ENCODE measurements at regions not wholly inside any gene's neighbourhood (a gene's known extent, or its start where the extent isn't known, plus 50 kb on each side); places are given as distances from the start of the nearest gene placed in this dataset.

DNA sequence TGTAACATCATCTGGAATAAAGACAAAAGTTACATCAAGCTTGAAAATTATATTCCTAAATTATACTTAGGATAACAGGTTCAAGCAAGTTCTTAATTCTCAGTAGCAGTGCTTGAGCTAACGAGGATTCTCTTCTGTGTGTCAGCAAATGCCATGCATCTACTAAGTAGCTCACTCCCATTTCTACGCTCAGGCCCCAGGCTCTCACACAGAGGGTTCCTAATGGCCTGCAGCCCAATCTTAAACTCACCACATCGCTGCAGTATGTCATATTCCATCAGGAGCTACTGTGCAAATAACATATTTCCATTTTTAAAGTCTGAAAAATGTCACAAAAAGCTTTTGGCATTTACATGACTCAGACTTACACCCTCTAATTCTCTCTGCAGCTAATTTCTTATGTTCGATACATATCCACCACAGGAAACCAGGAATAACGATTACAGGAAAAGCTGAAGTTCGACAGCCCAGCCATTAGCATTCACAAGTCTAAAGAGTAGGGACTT lies 474.8 kb downstream of the EFNA5 start:
- H3K36me3 Mint-ChIP-seq (ENCODE audit: low read depth) = no peaks in the 10 kb centered on the region
- CTCF ChIA-PET = interaction anchor here (0.7 kb wide), 1 partner anchor 385 kb away, joined by 4 read pairs; no protein-coding TSS in a partner anchor
- intact Hi-C loops (cut with micrococcal nuclease) = no loop called here
- no peak overlapping the region for H3K4me3 Mint-ChIP-seq
- DNase-seq = no peak
- no peak overlapping the region for H3K27ac Mint-ChIP-seq
- H3K4me1 Mint-ChIP-seq (ENCODE audit: low read depth) = no peaks in the 10 kb centered on the region
- H3K27me3 Mint-ChIP-seq (ENCODE audit: low read depth) = no peaks in the 10 kb centered on the region
- H3K9me3 Mint-ChIP-seq = no peaks in the 10 kb centered on the region

DNA sequence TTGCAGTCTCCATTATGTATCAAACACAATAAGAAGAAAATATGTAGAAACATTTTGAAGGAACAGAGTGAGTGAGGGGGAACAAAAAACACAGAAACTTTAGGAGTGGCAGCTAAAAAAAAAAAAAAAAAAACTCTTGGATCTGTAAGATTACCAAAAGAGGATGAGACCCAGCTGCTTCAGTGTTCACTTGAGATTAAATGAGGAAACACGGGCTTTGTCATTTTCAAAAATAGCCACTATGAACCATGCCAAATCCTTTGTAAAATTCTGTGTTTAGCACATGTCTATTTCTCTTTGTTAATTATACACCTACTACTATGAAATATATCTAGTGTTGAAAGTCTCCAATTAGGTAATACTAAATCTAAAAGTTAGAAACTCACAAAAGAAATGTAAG lies 485.9 kb downstream of the EFNA5 start:
- intact Hi-C loops (cut with micrococcal nuclease) = no loop called here
- H3K4me1 Mint-ChIP-seq (ENCODE audit: low read depth) = no peaks in the 10 kb centered on the region
- no peak for DNase-seq
- no peaks in the 10 kb centered on the region for H3K27me3 Mint-ChIP-seq (ENCODE audit: low read depth)
- H3K27ac Mint-ChIP-seq = no peak overlapping the region
- H3K4me3 Mint-ChIP-seq = no peak overlapping the region
- peaks cover 2% of the 10 kb centered on the region for H3K9me3 Mint-ChIP-seq
- CTCF ChIA-PET = no interaction called here
- H3K36me3 Mint-ChIP-seq (ENCODE audit: low read depth) = no peaks in the 10 kb centered on the region

- no peaks in the 10 kb centered on the region for H3K36me3 Mint-ChIP-seq (ENCODE audit: low read depth)
- no peak for DNase-seq
- H3K27me3 Mint-ChIP-seq (ENCODE audit: low read depth) = no peaks in the 10 kb centered on the region
- no peak overlapping the region for H3K27ac Mint-ChIP-seq
- peaks cover 2% of the 10 kb centered on the region for H3K9me3 Mint-ChIP-seq
- no peaks in the 10 kb centered on the region for H3K4me1 Mint-ChIP-seq (ENCODE audit: low read depth)
- intact Hi-C loops (cut with micrococcal nuclease) = no loop called here
- CTCF ChIA-PET = no interaction called here
- H3K4me3 Mint-ChIP-seq = no peak overlapping the region
Measured at GRCh38 chr5:107184066-107184465, 486.7 kb downstream of the EFNA5 start.

DNA sequence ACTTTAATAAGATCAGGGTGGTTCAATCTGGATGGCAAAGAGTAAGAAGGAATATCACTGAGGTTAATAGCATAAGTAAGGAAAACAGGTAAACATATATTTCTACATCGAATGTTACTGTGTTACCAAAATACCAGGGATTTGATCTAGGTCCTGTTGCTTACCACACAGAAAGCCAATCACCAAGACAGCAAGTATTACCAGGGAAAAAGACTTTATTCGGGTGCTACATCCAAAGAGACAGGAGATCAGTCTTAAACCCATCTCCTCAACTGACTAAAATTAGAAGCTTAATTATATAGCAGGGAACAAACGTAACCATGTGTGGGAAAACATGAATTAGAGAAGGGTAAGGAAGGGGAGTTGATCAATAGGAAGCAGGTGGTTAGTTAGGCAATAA lies 500.1 kb downstream of the EFNA5 start:
- DNase-seq = no peak
- Mint-ChIP-seq H3K36me3 (ENCODE audit: low read depth) (no peaks in the 10 kb centered on the region), H3K27ac (no peak overlapping the region), H3K27me3 (ENCODE audit: low read depth) (no peaks in the 10 kb centered on the region), H3K4me3 (no peak overlapping the region), H3K9me3 (peaks cover 18% of the 10 kb centered on the region), H3K4me1 (ENCODE audit: low read depth) (no peaks in the 10 kb centered on the region)
- intact Hi-C loops (cut with micrococcal nuclease) = no loop called here
- CTCF ChIA-PET = no interaction called here

- no peak for DNase-seq
- Mint-ChIP-seq H3K27ac (no peak overlapping the region), H3K4me3 (no peak overlapping the region), H3K27me3 (ENCODE audit: low read depth) (no peaks in the 10 kb centered on the region), H3K36me3 (ENCODE audit: low read depth) (no peaks in the 10 kb centered on the region), H3K9me3 (peaks cover 18% of the 10 kb centered on the region), H3K4me1 (ENCODE audit: low read depth) (no peaks in the 10 kb centered on the region)
- CTCF ChIA-PET = no interaction called here
- intact Hi-C loops (cut with micrococcal nuclease) = no loop called here
Measured at GRCh38 chr5:107169867-107170266, 500.9 kb downstream of the EFNA5 start.

DNA sequence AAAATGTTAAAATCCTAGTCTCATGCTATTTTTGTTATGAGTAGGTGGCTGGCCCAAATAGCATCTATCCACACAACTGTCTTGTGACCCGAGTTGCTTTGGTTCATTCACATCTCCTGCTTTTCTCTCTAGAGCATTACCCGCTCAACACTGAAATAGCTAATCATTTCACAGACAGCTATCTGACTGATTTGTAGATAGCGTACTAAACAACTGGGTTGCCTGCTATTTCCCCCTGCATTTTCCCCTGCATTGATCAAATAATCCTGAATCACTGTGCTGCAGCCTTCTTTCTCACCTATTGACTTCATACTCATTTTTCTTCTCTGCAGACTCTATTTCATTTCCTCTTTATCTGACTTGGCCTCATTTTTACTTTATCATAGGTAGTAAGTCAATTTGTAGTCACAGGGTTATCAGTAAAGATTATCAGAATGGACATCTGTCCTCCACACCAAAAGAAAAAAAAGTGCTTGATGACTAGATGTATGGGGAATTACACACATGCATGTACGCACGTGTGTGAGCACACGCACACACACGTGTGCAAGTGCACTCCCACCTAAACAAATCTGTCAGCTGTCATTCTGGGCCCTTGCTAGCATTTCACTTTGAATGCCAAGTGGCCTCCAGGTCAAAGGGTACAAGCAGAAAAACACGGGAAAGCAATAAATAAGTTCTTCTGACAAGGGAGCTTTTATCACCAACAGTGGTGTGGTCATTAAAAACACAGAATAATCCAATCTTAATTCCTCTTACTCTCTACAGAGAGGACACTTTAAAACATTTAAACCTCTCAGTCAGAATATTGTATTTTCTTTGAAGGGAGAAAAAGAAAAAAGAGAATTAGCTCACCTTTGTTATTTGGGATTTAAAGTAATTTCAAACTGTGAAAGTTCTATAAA lies 501.6 kb downstream of the EFNA5 start:
- CTCF ChIA-PET = no interaction called here
- no peak overlapping the region for H3K4me3 Mint-ChIP-seq
- no peaks in the 10 kb centered on the region for H3K4me1 Mint-ChIP-seq (ENCODE audit: low read depth)
- H3K27ac Mint-ChIP-seq = no peak overlapping the region
- no peak for DNase-seq
- H3K27me3 Mint-ChIP-seq (ENCODE audit: low read depth) = no peaks in the 10 kb centered on the region
- intact Hi-C loops (cut with micrococcal nuclease) = no loop called here
- H3K9me3 Mint-ChIP-seq = peaks cover 16% of the 10 kb centered on the region
- H3K36me3 Mint-ChIP-seq (ENCODE audit: low read depth) = no peaks in the 10 kb centered on the region

DNA sequence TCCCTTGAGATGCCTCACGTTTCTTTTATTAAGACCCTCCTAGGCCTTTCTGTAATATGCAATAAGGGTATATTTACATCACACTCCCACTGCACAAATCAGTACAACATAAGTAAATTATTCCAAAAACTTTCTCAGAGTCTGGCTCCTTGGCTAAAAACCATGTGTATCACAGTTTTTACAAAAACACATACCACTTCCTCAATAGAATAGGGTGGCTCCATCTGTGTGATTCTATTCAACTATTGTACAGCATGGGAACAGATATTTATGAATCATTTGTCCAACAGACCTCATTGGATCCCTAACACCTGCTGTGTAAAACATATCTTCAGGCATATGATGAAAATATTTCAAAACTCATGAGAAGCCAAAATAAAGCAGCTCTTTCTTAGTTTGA lies 502.7 kb downstream of the EFNA5 start:
- Mint-ChIP-seq H3K4me1 (ENCODE audit: low read depth) (no peaks in the 10 kb centered on the region), H3K27ac (no peak overlapping the region), H3K27me3 (ENCODE audit: low read depth) (no peaks in the 10 kb centered on the region), H3K9me3 (peaks cover 16% of the 10 kb centered on the region), H3K4me3 (no peak overlapping the region), H3K36me3 (ENCODE audit: low read depth) (no peaks in the 10 kb centered on the region)
- intact Hi-C loops (cut with micrococcal nuclease) = no loop called here
- DNase-seq = no peak
- CTCF ChIA-PET = no interaction called here

DNA sequence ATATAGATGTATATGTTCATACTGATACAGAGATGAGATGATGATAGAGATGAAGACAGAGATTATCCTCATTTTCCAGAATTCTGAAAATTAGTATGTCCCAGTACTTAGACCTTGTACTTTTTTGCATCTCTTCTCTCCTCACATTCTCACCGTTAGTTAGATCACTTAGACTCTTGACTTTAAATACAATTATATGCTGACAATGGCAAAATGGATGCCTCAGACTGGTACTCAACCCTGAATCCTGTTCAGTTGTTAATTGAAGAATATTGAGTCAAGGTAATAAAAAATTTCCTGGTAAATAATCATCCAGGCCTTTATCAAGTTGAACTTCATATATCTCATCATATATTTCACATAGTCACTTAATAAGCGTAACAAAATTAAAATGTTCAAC lies 505.4 kb downstream of the EFNA5 start:
- no peak overlapping the region for H3K4me3 Mint-ChIP-seq
- CTCF ChIA-PET = no interaction called here
- H3K36me3 Mint-ChIP-seq (ENCODE audit: low read depth) = no peaks in the 10 kb centered on the region
- intact Hi-C loops (cut with micrococcal nuclease) = no loop called here
- no peaks in the 10 kb centered on the region for H3K4me1 Mint-ChIP-seq (ENCODE audit: low read depth)
- H3K9me3 Mint-ChIP-seq = peaks cover 14% of the 10 kb centered on the region
- no peak overlapping the region for H3K27ac Mint-ChIP-seq
- H3K27me3 Mint-ChIP-seq (ENCODE audit: low read depth) = no peaks in the 10 kb centered on the region
- no peak for DNase-seq

DNA sequence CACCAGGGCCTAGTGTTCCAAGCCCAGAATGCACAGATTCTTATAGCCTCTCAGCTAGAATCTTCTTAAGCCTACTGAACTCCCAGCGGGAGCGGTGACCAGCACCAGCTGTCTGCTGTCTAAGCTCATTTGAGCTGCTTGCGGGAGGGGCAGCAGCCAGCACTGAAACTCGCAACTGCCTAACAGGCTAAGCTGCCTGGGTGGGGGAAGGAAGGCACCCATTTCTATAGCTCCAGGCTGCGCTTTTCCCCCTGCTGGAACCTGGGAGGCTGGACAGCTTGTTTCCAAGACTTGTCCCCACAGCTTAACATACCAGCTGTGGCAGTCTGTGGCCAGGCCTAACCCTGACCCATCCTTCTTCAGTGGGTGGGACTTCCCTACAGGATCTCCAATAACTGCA lies 512.9 kb downstream of the EFNA5 start:
- no peaks in the 10 kb centered on the region for H3K27me3 Mint-ChIP-seq (ENCODE audit: low read depth)
- H3K4me1 Mint-ChIP-seq (ENCODE audit: low read depth) = no peaks in the 10 kb centered on the region
- no peak for DNase-seq
- H3K36me3 Mint-ChIP-seq (ENCODE audit: low read depth) = no peaks in the 10 kb centered on the region
- intact Hi-C loops (cut with micrococcal nuclease) = no loop called here
- H3K4me3 Mint-ChIP-seq = no peak overlapping the region
- CTCF ChIA-PET = no interaction called here
- no peak overlapping the region for H3K27ac Mint-ChIP-seq
- H3K9me3 Mint-ChIP-seq = peaks cover 6% of the 10 kb centered on the region

DNA sequence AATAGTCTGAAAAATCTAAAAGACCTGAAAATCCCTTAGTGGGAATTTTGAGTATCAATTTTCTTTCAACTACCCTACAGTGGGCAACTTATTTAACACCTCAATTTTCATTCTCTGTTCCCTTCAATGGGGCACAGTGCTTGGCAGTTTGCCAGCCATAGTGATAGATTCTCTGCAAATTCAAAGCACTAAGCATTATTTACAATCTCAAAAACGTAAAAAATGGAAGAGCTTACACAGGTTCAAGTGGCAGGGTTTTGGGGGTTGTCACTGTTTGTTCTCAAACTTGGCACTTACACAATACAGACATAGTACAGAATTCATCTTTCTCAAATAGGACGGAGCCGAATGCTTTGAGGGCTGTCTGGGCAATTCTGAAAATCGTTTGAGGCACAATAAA lies 515.0 kb downstream of the EFNA5 start:
- CTCF ChIA-PET = no interaction called here
- intact Hi-C loops (cut with micrococcal nuclease) = no loop called here
- H3K27me3 Mint-ChIP-seq (ENCODE audit: low read depth) = no peaks in the 10 kb centered on the region
- no peak overlapping the region for H3K27ac Mint-ChIP-seq
- no peaks in the 10 kb centered on the region for H3K36me3 Mint-ChIP-seq (ENCODE audit: low read depth)
- no peaks in the 10 kb centered on the region for H3K4me1 Mint-ChIP-seq (ENCODE audit: low read depth)
- H3K9me3 Mint-ChIP-seq = peaks cover 5% of the 10 kb centered on the region
- no peak for DNase-seq
- no peak overlapping the region for H3K4me3 Mint-ChIP-seq

DNA sequence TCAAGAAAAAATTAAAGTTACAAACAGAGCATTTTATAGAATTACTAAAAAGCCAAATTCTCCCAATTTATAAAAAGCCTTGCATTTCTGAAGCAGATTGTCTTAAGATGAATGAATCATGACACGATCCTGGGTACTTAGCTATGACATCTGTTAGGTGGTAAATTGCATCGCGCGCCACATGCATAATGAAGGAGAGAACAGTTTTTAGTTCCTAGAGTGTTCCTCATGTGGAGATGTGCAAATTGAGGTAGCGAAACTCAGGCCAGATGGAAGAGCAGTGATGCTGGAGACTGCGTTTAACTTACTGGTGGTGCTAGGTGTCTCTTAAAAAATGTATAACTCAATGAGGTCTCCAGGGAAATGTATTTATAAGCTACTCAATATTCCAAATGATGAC lies 516.1 kb downstream of the EFNA5 start:
- no peaks in the 10 kb centered on the region for H3K36me3 Mint-ChIP-seq (ENCODE audit: low read depth)

GRCh38 chr5:107153283-107153682 lies 517.5 kb downstream of the EFNA5 start:
- CTCF ChIA-PET = no interaction called here
- H3K36me3 Mint-ChIP-seq (ENCODE audit: low read depth) = no peaks in the 10 kb centered on the region
- no peaks in the 10 kb centered on the region for H3K27me3 Mint-ChIP-seq (ENCODE audit: low read depth)
- H3K27ac Mint-ChIP-seq = no peak overlapping the region
- no peak for DNase-seq
- no peak overlapping the region for H3K4me3 Mint-ChIP-seq
- H3K9me3 Mint-ChIP-seq = no peaks in the 10 kb centered on the region
- no peaks in the 10 kb centered on the region for H3K4me1 Mint-ChIP-seq (ENCODE audit: low read depth)
- intact Hi-C loops (cut with micrococcal nuclease) = no loop called here

More for the DNA sequence above, 516.1 kb downstream of the EFNA5 start:
- DNase-seq = no peak
- H3K27ac Mint-ChIP-seq = no peak overlapping the region
- H3K4me1 Mint-ChIP-seq (ENCODE audit: low read depth) = no peaks in the 10 kb centered on the region
- peaks cover under 1% of the 10 kb centered on the region for H3K9me3 Mint-ChIP-seq
- intact Hi-C loops (cut with micrococcal nuclease) = no loop called here
- CTCF ChIA-PET = no interaction called here
- H3K27me3 Mint-ChIP-seq (ENCODE audit: low read depth) = no peaks in the 10 kb centered on the region
- no peak overlapping the region for H3K4me3 Mint-ChIP-seq

DNA sequence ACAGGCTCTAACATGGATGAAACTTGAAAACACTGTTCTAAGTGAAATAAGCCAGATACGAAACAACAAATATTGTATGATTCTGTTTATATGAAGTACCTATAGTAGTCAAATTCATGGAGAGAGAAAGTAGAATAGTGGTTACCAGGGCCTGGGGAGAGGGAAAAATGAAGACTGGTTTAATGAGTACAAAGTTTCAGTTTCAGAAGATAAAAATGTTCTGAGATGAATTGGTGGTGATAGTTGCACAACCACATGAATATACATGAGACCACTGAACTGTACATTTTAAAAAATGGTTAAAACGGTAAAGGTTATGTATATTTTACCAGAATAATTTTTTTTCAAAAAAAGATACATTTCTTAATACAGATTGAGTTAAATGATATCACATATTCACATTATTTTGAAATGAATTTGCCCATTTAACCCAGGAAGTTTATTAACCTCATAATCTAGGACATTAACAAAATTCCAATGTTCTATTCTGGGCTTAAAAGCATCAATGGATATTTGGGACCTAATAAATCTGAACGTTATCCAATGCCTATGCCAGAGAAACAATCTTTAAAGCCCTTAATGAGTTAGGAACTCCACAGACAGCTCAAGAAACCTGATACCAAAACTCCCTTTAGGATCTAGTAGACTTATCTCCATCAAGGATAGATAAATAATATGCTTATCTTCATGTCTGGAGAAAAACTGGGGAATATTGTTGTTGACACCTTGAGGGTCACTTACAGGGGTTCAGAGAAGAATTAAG lies 521.3 kb downstream of the EFNA5 start:
- intact Hi-C loops (cut with micrococcal nuclease) = no loop called here
- no peak overlapping the region for H3K27ac Mint-ChIP-seq
- H3K9me3 Mint-ChIP-seq = no peaks in the 10 kb centered on the region
- H3K4me3 Mint-ChIP-seq = no peak overlapping the region
- CTCF ChIA-PET = no interaction called here
- no peak for DNase-seq
- no peaks in the 10 kb centered on the region for H3K36me3 Mint-ChIP-seq (ENCODE audit: low read depth)
- no peaks in the 10 kb centered on the region for H3K4me1 Mint-ChIP-seq (ENCODE audit: low read depth)
- H3K27me3 Mint-ChIP-seq (ENCODE audit: low read depth) = no peaks in the 10 kb centered on the region

Data from activated naive CD4-positive, alpha-beta T cell treated with anti-CD3 and anti-CD28 coated beads for 36 hours (primary cell).